Inferior parietal cortex (tissue), 1 donor: ENCODE measurements at regions not wholly inside any gene's neighbourhood (a gene's known extent, or its start where the extent isn't known, plus 50 kb on each side); places are given as distances from the start of the nearest gene placed in this dataset.
"Not testable (repeated sequence)": the region's sequence is repeated elsewhere in the genome, so short reads cannot be mapped to it uniquely, and the experiment has no call there.

Experiments
- DNase-seq: peaks from one replicate; pipeline ENCODE4 v3.0.0-alpha.2; 2016; ENCODE audit errors: extremely low spot score

- no peak for DNase-seq
Observed at GRCh38 chr9:99626426-99626825, 195.3 kb upstream of the NR4A3 start.

GRCh38 chr9:99628285-99628684, 193.4 kb upstream of the NR4A3 start:
- no peak for DNase-seq

DNA sequence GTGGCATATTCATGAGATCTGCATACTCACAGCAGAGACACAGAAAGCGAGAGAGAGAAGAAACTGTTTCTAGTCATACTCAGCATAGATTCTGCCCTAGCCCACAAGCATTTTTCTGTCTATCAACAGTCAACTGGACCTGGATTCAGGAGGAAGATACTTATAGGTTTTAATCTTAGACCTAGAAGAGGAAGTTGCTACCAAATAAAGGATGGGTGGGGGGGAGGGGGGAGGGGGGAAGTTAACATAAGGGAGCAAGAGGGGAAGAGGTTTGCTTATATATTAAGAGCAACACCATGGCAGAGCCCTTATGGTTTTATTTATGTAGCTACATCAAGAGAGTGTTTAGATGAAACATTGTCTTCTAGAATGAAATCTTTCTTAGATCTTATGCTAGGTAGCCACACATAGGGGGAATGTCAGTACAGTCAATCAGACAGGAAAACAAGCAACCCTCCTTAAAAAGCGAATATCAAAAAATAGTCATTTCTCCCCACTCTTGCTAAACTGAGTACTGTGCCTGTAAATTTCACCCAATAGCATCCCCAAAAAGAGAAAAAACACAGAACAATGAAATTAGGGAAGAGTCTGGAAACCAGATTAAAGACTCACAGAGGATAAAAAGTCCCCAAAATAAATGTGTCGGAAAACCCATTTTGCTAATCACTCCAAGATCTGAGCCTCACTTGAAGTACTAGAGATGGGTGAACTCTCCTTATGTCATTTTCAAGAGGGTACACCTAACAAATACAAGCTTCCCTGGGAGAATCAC, 192.7 kb upstream of the NR4A3 start:
- no peak for DNase-seq

- no peak for DNase-seq
Observed at GRCh38 chr9:99632349-99633038, 189.2 kb upstream of the NR4A3 start.

DNA sequence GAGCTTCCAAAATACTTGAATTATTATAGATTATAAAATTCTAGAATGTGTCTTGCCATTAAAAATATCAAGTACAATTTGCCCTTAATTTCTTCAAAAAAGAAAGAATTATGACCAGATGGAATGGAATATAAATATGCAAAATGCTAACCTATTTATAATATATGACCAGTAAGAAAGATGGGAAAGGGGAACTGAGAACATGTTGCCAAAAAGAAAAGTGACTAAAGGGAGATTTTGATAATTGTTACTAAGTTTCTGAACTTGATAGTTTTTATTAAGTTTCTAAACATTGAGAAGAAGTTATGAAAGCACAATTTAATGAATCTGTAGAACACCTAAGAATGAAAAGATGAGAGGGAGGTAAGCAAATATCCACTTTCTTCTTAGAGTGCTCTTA, 188.4 kb upstream of the NR4A3 start:
- no peak for DNase-seq

GRCh38 chr9:99634186-99634585, 187.5 kb upstream of the NR4A3 start:
- DNase-seq = no peak

- DNase-seq = no peak
Observed at GRCh38 chr9:99635032-99635431, 186.7 kb upstream of the NR4A3 start.

GRCh38 chr9:99637641-99638040, 184.0 kb upstream of the NR4A3 start:
- no peak for DNase-seq

- DNase-seq = no peak
Observed at GRCh38 chr9:99638971-99639370, 182.7 kb upstream of the NR4A3 start.

- DNase-seq = no peak
Observed at GRCh38 chr9:99647604-99648003, 174.1 kb upstream of the NR4A3 start.

DNA sequence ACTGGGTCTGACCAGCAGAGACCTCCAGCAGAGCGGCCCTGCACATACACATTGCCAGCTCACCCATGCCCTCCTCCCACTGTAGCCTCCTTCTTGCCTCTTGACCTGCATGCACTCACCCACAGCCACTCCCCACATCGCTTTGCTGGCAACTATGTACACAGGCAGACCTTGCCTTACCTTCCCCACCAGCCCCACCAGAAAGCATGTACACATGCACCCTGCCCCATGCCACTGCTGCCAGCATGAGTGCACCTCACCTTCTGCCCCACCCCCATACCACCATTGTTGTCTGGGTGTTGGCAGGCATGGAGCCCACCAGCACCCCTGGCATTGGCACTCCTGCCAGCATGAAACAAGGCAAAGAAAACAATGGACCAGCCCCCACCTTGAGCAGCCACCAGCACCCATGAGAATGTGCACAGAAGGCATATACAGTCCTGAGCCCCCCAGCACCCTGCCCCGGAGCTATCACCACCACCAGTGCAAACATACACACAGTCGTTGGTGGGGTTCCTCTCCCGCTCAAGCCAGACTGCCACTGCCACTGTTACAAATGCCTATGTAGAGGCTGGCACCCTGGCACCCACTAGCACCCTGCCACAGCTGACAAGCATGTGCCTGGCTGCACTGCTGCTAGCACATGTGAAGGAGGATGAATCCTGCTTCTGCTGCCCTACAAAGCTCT, 171.4 kb upstream of the NR4A3 start:
- no peak for DNase-seq

DNA sequence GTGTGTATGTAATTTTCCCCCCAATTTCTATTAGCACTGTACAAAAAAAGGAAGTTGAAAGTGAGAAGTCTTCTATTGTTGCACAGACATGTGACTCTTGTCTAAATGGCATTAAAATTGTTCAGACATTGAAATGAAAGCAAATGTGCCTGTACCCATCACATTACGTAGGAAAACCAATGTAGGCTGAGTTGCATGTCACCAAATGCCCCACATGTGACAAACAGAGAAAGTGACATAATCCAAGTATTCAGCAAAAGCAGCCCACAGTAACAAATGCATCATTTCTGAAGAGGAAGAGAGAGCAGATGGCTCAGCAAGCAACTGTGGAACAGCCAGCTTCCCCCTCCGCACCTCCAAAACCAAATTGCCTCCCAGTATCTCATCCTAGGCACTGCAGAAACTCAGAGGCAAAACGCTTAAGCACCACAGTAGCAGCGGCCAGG, 161.5 kb upstream of the NR4A3 start:
- DNase-seq = peak; percentile 44

GRCh38 chr9:99663297-99663696, 158.4 kb upstream of the NR4A3 start:
- no peak for DNase-seq

DNA sequence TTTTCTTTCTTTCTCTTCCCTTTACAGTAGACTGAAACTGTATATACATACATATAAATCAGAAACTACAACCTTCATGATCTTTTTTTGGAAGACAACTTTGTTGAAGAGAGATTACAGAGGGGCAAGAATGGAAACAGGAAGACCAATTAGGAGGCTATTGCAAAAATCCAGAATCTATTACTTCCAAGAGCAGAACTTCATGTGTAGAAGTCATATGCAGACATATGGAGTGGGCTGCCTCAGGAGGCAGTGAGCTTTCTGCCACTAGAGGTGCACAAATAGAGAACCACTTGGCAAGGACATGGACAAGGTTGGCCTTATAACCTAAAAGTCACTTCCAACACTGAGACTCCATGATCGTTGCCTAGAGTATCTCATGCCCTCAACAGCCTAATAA, 157.8 kb upstream of the NR4A3 start:
- DNase-seq = no peak

DNA sequence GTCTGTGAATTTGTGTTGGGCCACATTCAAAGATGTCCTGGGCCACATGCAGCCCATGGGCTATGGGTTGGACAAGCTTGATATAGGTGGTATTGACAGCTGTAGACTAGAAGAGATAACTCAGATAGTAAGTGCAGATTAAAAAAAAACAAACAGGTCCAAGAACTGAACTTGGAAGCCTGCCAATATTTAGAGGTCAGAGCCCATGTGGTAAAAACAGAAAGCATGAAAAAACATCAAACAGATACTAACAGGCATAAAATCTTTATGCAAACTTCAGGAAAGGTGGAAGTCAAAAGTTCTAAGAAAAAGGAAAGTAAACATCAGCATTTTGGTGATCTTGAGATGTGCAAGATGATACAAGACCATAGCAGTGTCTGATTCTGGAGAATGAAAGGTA, 155.1 kb upstream of the NR4A3 start:
- no peak for DNase-seq

DNA sequence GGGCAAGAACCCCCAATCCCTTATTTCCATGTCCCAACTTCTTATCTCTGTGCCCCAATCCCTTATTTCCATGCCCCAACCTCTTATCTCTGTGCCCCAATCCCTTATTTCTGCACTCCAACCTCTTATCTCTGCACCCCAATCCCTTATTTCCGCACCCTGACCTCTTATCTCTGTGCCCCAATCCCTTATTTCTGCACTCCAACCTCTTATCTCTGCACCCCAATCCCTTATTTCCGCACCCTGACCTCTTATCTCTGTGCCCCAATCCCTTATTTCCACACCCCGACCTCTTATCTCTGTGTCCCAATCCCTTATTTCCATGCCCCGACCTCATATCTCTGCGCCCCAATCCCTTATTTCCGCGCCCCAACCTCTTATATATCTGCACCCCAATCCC, 150.8 kb upstream of the NR4A3 start:
- DNase-seq = not testable (repeated sequence)

- no peak for DNase-seq
Observed at GRCh38 chr9:99677281-99677680, 144.4 kb upstream of the NR4A3 start.

DNA sequence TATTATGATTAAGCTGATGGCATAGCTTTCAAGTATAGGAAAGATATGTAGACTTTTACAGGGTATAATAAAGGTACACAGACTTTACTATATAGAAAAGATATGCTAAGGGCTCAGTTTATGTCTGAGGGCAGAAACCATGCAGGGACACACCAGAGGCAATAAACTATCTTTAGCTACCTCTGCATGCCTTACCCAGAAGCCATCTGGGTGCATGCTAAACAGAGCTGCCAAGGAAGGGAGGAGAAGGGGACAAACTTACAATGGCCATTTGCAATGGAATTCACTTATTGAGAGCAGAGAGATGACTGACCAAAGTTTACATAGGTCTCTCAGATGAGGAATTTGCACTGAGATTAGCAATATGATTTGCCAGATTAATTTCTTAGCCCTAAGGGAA, 143.1 kb upstream of the NR4A3 start:
- DNase-seq = no peak

GRCh38 chr9:99680191-99680590, 141.5 kb upstream of the NR4A3 start:
- no peak for DNase-seq

GRCh38 chr9:99681113-99681512, 140.6 kb upstream of the NR4A3 start:
- DNase-seq = no peak

DNA sequence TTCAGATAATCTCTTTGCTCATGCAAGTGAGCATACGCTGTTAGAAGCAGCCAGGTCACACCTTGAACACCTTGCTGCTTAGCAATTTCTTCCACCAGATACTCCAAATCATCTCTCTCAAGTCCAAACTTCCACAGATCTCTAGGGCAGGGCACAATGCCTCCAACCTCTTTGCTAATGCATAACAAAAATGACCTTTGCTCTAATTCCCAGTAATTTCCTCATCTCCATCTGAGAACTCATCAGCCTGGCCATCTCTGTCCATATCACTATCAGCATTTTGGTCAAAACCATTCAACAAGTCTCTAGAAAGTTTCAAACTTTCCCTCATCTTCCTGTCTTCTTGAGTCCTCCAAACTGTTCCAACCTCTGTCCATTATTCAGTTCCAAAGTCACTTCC, 139.3 kb upstream of the NR4A3 start:
- DNase-seq = no peak

DNA sequence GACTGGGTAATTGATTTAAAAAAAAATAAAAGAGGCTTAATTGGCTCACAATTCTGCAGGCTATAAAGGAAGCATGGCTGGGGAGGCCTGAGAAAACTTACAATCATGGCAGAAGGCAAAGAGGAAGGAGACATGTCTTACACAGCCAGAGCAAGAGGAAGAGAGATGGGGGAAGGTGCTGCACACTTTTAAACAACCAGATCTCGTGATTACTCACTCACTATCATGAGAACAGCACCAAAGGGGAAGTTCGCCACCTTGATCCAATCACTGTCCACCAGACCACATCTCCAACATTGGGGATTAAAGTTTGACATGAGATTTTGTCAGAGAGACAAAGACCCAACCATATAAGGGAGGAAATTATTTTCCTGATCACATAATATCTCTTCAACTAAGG, 138.8 kb upstream of the NR4A3 start:
- DNase-seq = no peak

GRCh38 chr9:99690573-99690972, 131.1 kb upstream of the NR4A3 start:
- DNase-seq = peak; percentile 32
